A673 (cell line): ENCODE measurements at regions not wholly inside any gene's neighbourhood (a gene's known extent, or its start where the extent isn't known, plus 50 kb on each side); places are given as distances from the start of the nearest gene placed in this dataset.

ENCODE experiments used
- BruUV-seq: library from RNA; stranded (reverse); fragments of 400-500 nt; replicated peaks from 2 replicates; lab custom pipeline; 2021; lab: Mats Ljungman, UMichigan
- CTCF ChIA-PET: fragments of 300-600 bp; sonication (Branson Sonifier 250); formaldehyde crosslinking; loops from one replicate; lab custom pipeline; 2022; ENCODE audit warnings: antibody characterized with exemption; lab: Charles Lee
- POLR2A ChIA-PET: fragments of 300-600 bp; sonication (Branson Sonifier 250); formaldehyde crosslinking; loops from one replicate; lab custom pipeline; 2022; ENCODE audit warnings: antibody characterized with exemption; ENCODE audit not compliant: low non-redundant PET; lab: Charles Lee
- DNase-seq: peaks from one replicate; pipeline ENCODE4 v3.0.0-alpha.2; 2015; ENCODE audit warnings: low spot score
- H3K27ac ChIP-seq: fragments of 200-600 bp; sonication (generic); 2 replicates; pipeline ENCODE4 v1.5.1; 2016; ENCODE audit warnings: mixed run types, low read depth, mild to moderate bottlenecking, mixed read lengths, antibody characterized with exemption, low read length; ENCODE audit not compliant: poor library complexity, severe bottlenecking
- H3K27me3 ChIP-seq: fragments of 200-600 bp; sonication (generic); replicated peaks from 2 replicates; pipeline ENCODE4 v1.6.1; 2017; ENCODE audit warnings: mixed run types, low read depth, mild to moderate bottlenecking, mixed read lengths, antibody characterized with exemption, low read length; ENCODE audit not compliant: insufficient read depth, poor library complexity
- H3K36me3 ChIP-seq: fragments of 200-600 bp; sonication (generic); 2 replicates; pipeline ENCODE4 v1.6.1; 2016; ENCODE audit warnings: mixed run types, mild to moderate bottlenecking, mixed read lengths, antibody characterized with exemption, low read length; ENCODE audit not compliant: insufficient read depth, poor library complexity, severe bottlenecking
- H3K4me1 ChIP-seq: fragments of 200-600 bp; sonication (generic); 2 replicates; pipeline ENCODE4 v1.6.1; 2017; ENCODE audit warnings: mixed run types, mild to moderate bottlenecking, mixed read lengths, antibody characterized with exemption, low read length; ENCODE audit not compliant: insufficient read depth, poor library complexity, severe bottlenecking
- H3K4me3 ChIP-seq: fragments of 200-600 bp; sonication (generic); 2 replicates; pipeline ENCODE4 v1.5.1; 2016; ENCODE audit warnings: low read depth, mixed run types, mild to moderate bottlenecking, mixed read lengths, low read length; ENCODE audit not compliant: poor library complexity, severe bottlenecking
- H3K9me3 ChIP-seq: fragments of 200-600 bp; sonication (generic); 2 replicates; pipeline ENCODE4 v1.6.1; 2016; ENCODE audit warnings: mixed run types, low read depth, mild to moderate bottlenecking, mixed read lengths, antibody characterized with exemption, low read length; ENCODE audit not compliant: poor library complexity, severe bottlenecking
- EZH2 ChIP-seq: fragments of 200-600 bp; sonication (generic); IDR thresholded peaks from 2 replicates; pipeline ENCODE4 v1.6.1; 2017; ENCODE audit warnings: borderline replicate concordance, low read depth, mild to moderate bottlenecking, mixed read lengths, antibody characterized with exemption, low read length; ENCODE audit not compliant: poor library complexity, severe bottlenecking
- intact Hi-C: fragments of 100-400 bp; cut with micrococcal nuclease; formaldehyde crosslinking; loops from one replicate; pipeline ENCODE4 v1.10.0; 2022; ENCODE audit not compliant: unreplicated experiment
- TF ChIP-seq, protein P1 (sequence below): fragments of 300-800, 200-600 bp; sonication (generic); conservative IDR thresholded peaks from 2 replicates; pipeline ENCODE4 v1.5.1; 2017; ENCODE audit warnings: low read depth, mild to moderate bottlenecking, antibody characterized with exemption, low read length, moderate library complexity, mixed read lengths

- ChIA-PET CTCF (no interaction called here), POLR2A (interaction anchor here (0.7 kb wide), 1 partner anchor 25 kb away, joined by 3 read pairs; no protein-coding TSS in a partner anchor)
- BruUV-seq = no TSS peak
- no peaks in the 10 kb centered on the region for H3K36me3 ChIP-seq
- H3K4me1 ChIP-seq = peaks cover 20% of the 10 kb centered on the region
- no peak overlapping the region for H3K4me3 ChIP-seq
- no peak for DNase-seq
- H3K27me3 ChIP-seq = no peaks in the 10 kb centered on the region
- H3K9me3 ChIP-seq = no peaks in the 10 kb centered on the region
- intact Hi-C loops = no loop called here
- H3K27ac ChIP-seq = no peak overlapping the region
- TF ChIP-seq, protein P1, sequence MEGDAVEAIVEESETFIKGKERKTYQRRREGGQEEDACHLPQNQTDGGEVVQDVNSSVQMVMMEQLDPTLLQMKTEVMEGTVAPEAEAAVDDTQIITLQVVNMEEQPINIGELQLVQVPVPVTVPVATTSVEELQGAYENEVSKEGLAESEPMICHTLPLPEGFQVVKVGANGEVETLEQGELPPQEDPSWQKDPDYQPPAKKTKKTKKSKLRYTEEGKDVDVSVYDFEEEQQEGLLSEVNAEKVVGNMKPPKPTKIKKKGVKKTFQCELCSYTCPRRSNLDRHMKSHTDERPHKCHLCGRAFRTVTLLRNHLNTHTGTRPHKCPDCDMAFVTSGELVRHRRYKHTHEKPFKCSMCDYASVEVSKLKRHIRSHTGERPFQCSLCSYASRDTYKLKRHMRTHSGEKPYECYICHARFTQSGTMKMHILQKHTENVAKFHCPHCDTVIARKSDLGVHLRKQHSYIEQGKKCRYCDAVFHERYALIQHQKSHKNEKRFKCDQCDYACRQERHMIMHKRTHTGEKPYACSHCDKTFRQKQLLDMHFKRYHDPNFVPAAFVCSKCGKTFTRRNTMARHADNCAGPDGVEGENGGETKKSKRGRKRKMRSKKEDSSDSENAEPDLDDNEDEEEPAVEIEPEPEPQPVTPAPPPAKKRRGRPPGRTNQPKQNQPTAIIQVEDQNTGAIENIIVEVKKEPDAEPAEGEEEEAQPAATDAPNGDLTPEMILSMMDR = no peak
- no peak for TF ChIP-seq EZH2
Measured at GRCh38 chr6:33955566-33955965, 151.8 kb upstream of the MLN start.

GRCh38 chr6:33954453-33954852, 150.7 kb upstream of the MLN start:
- POLR2A ChIA-PET = no interaction called here
- TF ChIP-seq, protein P1 = no peak
- TF ChIP-seq EZH2 = no peak
- BruUV-seq = no TSS peak
- no peaks in the 10 kb centered on the region for H3K9me3 ChIP-seq
- intact Hi-C loops = no loop called here
- no peak for DNase-seq
- CTCF ChIA-PET = no interaction called here
- no peaks in the 10 kb centered on the region for H3K27me3 ChIP-seq
- H3K4me3 ChIP-seq = no peak overlapping the region
- peaks cover 20% of the 10 kb centered on the region for H3K4me1 ChIP-seq
- H3K36me3 ChIP-seq = no peaks in the 10 kb centered on the region
- no peak overlapping the region for H3K27ac ChIP-seq

GRCh38 chr6:33953171-33953570, 149.4 kb upstream of the MLN start:
- CTCF ChIA-PET = no interaction called here

More at GRCh38 chr6:33953171-33953570, 149.4 kb upstream of the MLN start:
- TF ChIP-seq EZH2 = no peak
- TF ChIP-seq, protein P1 = no peak
- H3K36me3 ChIP-seq = no peaks in the 10 kb centered on the region
- intact Hi-C loops = no loop called here
- H3K9me3 ChIP-seq = no peaks in the 10 kb centered on the region
- DNase-seq = no peak
- POLR2A ChIA-PET = interaction anchor here (0.5 kb wide), 1 partner anchor 284 kb away, joined by 7 read pairs; the partner anchor contains the start of gene HMGA1
- H3K27ac ChIP-seq = no peak overlapping the region
- peaks cover 11% of the 10 kb centered on the region for H3K4me1 ChIP-seq
- no peaks in the 10 kb centered on the region for H3K27me3 ChIP-seq
- H3K4me3 ChIP-seq = no peak overlapping the region
- no TSS peak for BruUV-seq
